GM18505 (cell line): ENCODE measurements at regions not wholly inside any gene's neighbourhood (a gene's known extent, or its start where the extent isn't known, plus 50 kb on each side); places are given as distances from the start of the nearest gene placed in this dataset.
"Not testable (repeated sequence)": the region's sequence is repeated elsewhere in the genome, so short reads cannot be mapped to it uniquely, and the experiment has no call there.

Experiments used
- ATAC-seq: cut with Tn5 transposase; IDR thresholded peaks from one replicate; pipeline ENCODE4 v1.9.1; 2021; ENCODE audit not compliant: unreplicated experiment
- POLR2A ChIP-seq: IDR thresholded peaks from 4 replicates; pipeline ENCODE4 v1.6.1; 2011; ENCODE audit warnings: borderline replicate concordance; ENCODE audit not compliant: insufficient read depth, insufficient read length; ENCODE audit errors: extremely low read depth

GRCh38 chr1:199948587-199949280 is 78.8 kb upstream of the NR5A2 start:
- no peak for TF ChIP-seq POLR2A
- no peak for ATAC-seq

GRCh38 chr1:199951005-199951404 is 76.5 kb upstream of the NR5A2 start:
- ATAC-seq = not testable (repeated sequence)

GRCh38 chr1:199953651-199954050 is 73.9 kb upstream of the NR5A2 start:
- TF ChIP-seq POLR2A = no peak
- ATAC-seq = no peak

GRCh38 chr1:199954699-199955098 is 72.8 kb upstream of the NR5A2 start:
- TF ChIP-seq POLR2A = no peak
- ATAC-seq = no peak

- no peak for ATAC-seq
- no peak for TF ChIP-seq POLR2A
Measured at GRCh38 chr1:199955235-199955634, 72.3 kb upstream of the NR5A2 start.

- no peak for TF ChIP-seq POLR2A
- no peak for ATAC-seq
Measured at GRCh38 chr1:199956005-199956404, 71.5 kb upstream of the NR5A2 start.

- no peak for ATAC-seq
- no peak for TF ChIP-seq POLR2A
Measured at GRCh38 chr1:199959033-199959774, 68.3 kb upstream of the NR5A2 start.

- ATAC-seq = no peak
- TF ChIP-seq POLR2A = no peak
Measured at GRCh38 chr1:199959775-199960110, 67.8 kb upstream of the NR5A2 start.

GRCh38 chr1:199970125-199970524 is 57.4 kb upstream of the NR5A2 start:
- no peak for TF ChIP-seq POLR2A
- no peak for ATAC-seq

- no peak for ATAC-seq
- no peak for TF ChIP-seq POLR2A
Measured at GRCh38 chr1:199976496-199977144, 50.9 kb upstream of the NR5A2 start.
